Fibroblast of peridontal ligament (primary cell): ENCODE measurements at regions not wholly inside any gene's neighbourhood (a gene's known extent, or its start where the extent isn't known, plus 50 kb on each side); places are given as distances from the start of the nearest gene placed in this dataset.

ENCODE experiments used
- DNase-seq: peaks from one replicate; pipeline ENCODE4 v3.0.0-alpha.2; 2010; ENCODE audit errors: extremely low read depth

DNA sequence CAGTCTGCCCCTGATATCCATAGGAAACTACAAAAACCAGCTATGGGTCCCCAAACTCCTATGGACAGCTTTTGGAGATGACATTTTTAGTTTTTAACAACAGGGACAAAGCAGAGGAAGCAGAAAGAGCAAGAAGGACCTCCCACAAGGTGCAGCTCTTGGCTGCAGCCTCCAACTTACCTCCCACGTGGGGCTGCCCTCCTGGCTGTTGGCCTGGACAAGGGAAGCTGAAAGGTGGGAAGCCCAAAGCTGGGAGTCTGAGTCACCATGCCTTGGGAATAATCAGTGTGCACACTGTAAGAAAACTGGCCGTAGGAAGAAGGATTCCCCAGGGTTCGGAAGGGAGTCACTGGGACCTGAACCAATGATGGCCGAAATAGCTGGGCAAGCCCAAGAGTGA lies 51.8 kb upstream of the PAX1 start:
- DNase-seq: no peak

DNA sequence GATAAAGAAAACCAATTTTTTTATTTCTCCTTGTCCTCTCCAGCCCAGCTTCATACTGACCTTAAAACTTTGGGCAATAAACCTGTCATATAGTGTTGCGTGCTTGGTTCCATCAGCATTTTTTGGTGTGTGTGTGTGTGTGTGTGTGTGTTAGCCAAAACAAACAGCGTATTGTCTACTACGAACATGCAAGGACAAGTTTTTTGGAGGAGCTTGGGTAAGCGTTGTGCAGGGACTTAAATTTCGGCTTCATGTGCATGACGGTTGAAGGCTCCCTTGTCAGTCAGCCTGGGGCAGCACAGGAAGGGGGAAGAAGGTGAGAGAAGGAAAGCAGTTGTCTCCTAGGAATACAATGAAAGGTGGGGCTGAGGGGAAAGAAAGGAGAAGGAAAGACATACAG lies 62.0 kb upstream of the PAX1 start:
- no peak for DNase-seq

DNA sequence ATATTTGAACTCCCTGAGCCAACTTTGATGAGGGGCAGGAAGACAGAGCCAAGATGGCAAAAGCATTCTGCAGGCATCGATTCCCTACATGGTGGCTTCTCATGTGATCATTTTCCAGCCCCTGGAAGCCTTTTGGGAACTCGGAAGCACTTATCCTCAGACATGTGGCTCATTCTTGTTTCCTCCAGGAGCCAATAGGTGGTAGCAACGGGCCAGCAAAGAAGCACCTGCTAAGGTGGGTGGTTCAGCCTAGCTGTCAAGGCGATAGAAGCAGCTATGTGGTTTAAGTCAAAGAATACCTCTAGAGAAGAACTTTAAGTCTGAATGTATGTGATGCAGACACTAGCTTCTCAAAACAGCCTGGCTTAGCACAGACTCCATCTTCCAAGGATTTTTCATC lies 64.9 kb upstream of the PAX1 start:
- no peak for DNase-seq

DNA sequence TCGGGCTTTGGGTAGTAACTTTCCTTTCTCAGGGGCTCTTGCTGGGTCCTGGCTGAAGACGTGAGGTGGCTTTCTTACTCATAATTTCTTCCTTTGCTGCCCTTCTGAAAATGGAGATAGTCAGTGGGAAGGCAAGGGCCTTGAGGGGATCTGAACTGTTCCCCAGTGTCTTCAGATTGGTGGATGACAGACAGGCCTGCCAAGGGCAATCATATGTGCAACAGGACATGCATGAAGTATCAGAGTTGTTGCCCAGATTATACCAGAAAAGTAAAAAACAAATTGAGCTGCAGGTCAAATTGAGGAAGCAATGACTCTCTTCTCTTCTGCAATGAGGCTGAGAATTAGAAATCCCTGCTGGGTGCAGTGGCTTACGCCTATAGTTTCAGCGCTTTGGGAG lies 71.6 kb upstream of the PAX1 start:
- no peak for DNase-seq

DNA sequence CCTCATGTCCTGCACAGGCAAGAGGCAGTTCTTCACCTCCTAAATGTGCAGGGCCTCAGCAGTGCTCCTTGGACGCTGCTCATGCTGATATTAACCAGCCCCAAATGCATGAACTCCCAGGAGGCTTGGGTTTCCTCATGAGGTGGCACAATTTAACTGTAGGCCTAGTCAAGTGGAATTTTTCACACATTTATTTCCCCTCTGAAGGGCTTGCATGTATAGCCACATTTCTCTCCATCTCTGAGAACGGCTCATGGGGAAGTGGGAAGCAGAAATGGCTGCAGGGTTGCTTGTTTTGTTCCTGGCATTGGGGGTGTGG lies 72.8 kb upstream of the PAX1 start:
- no peak for DNase-seq

DNA sequence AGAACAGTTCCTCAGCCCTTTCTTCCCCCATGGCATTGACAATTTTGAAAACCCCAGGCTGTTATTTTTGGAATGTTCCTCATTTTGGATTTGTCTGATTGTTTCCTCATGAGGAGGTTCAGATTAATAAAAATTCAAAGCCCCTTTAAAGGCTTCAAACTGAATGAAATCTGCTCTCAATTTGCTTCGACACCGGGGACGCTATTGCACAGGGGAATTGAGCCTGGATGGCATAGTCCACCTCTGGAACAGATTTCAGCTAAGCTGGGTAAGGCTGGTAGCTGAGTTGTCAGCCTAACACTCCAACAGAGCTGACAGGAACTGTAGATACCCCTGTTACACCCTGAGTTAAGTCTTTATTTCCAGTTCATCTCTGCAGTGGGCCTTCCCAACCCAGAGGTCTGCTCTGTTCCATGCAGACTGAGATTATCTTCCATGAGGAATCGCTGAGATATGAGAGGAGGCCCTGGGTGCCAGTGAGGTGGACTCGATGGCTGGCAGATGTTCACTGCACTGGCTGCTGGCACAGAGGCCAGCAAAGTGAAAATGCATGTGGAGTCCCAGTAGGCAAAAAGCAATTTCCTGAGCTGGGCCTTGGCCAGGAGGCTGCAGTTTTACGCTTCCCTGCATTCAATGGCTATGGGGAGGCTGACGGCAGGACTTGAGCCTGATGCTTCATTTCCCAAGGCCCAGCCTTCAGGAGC lies 73.3 kb upstream of the PAX1 start:
- no peak for DNase-seq

DNA sequence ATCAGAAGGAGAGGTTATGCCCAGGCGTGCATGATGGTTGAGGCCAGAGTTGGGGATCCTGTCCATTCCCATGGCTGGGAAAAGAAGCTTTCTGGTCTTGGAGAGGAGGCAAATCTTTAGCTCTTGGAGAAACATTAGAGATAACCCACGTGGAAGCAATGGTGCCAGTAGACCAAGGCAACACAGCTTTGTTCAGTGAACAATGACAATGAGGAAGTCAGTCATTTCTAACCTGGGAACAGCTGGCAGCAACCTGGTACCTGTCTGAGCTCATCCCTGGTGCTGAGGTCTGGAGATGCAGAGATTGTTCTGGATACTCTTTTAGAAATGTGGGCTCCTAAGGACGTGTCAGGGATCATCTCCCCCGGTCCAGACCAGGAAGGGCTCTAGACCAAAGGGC lies 76.7 kb upstream of the PAX1 start:
- DNase-seq: no peak

DNA sequence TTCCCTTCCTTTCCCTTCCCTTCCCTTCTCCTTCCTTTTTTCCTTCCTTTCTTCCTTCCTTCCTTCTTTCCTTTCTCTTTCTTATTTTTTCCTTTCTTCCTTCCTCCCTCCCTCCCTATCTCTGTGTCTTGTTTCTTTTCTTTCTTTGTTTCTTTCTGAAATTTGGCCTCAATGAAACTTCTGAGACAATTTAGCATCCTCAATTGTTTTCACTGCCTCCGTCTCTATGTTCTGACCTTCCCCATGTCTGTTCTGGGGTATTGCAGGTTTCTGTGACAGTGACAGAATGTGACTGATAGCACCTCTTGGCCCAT lies 81.7 kb upstream of the PAX1 start:
- no peak for DNase-seq

DNA sequence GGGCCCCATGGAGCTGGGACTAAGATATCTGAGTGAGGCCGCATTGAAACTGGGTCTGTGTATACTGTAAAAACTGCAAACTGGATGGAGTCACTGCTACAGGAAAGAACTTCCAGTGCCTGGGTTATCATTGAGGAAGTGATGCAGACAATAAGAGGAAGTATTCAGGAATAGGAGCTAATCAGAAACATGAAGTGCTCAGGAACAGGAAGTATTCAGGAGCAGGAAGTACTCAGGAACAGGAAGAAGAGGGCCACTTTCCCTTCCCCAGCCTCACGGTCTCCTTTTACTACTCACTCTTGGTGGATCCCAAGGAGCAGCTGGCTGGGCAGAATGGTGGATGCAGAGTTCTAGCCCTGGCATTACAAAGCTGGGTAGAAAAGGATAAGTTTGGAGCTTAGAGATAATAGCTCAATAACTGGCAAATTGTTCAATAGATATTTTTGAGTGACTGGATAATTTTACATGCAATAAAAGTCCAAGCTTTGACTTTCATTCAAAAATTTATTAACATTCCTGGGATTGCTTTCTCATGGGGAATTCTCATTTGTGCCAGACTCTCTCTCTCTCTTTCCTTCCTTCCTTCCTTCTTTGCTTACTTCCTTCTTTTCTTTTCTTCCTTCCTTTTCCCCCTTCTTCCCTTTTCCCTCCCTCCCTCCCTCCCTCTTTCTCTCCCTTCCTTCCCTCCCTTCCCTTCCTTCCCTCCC lies 82.2 kb upstream of the PAX1 start:
- DNase-seq: no peak

DNA sequence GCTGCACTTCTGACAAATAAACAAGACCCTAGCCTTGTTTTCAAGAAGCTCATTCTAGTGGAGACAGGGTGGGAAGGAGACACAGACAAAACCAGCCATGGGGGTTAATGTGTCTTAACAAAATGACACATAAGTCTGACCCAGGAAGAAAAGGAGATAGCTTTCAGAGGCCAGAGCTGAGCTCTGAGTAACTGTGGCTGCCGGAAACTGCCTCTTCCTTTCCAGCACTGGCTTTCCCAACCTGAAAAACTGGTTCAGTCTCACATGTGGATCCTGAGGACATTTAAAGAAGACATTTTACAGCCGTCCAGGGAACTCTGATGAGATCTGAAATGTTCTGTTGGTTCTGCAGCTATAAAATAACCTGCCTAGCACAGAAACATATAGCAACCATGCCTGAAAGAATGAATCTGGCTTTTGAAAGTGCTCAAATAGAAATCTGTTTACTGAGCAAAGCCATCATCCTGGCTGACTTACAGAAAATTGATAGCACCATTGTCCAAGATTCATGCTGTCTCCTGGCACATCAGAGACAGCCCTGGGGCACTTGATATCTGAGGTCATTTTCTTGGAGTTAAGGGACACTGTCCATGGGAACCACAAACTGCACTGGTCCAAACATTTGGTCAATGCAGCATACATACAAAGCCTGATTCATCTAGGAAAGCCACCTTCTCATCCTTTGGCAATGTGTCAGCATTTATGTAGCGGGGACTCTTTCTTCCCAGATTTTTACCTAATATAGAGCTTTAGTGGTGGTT lies 83.2 kb upstream of the PAX1 start:
- DNase-seq: no peak

DNA sequence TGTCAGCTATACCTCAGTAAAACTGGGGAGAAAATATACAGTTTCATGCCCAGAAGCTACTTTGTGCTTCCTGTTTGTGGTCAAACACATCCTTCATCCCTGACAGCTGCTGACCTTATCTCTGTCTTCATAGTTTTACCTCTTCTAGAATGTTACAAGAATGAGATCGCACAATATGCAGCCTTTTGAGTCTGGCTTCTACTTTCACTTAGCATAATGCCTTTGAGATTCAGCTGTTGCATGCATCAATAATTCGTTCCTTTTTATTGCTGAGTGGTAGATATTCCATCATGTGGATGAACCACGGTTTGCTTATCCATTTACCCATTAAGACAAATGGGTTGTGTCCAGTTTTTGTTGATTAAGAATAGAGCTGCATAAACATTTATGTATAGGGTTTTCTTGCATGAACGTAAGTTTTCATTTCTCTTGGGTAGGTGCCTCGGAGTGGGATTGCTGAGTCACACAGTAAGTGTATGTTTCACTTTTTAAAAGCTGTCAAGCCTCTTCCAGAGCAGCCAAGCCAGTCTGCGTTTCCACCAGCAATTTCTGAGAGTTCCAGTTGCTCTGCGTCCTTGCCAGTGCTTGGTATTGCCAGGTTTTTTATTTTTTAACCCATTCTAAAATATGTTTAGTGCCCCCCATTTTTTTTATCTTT lies 86.6 kb upstream of the PAX1 start:
- no peak for DNase-seq

DNA sequence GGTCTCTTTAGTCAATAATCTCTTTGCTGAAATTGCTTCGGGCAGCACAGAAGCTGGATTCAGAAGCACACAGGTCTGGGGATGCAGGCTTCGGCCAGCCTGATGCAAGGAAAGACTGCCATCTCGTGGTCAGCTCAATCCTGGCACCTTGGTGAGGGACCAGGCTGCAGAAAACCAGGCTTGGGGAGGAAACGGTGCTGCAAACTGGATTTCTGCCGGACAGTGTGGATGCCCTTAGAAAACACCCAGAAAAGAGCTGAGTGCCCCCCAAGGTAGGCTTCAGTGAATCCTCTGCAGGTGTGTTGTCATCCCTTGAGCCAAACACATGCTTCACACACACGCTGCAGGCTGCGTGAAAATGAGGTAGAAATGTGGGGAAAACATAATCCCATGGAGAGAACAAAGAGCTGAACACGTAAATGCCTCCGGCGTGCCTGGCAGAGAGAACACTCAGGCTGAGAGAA lies 89.8 kb upstream of the PAX1 start:
- DNase-seq: peak; percentile 6

DNA sequence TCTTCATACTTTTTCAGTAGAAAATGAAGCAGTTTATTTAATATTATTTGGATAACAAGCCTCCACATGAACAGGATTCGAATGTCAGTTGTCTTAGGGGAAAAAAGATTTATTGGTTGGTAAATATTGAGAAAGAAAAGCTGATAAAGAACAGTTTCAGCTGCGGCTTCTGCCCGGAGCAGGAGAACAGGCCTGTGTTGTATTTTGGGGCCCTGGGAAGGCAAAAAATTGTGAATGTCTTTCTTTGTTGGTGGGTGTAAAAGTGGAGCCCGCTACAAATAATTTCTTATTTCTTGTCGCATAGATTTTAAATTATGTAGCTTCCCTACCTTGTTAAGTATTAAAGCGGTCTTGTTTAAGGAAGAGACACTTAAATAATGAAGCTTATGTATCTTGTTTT lies 90.5 kb upstream of the PAX1 start:
- no peak for DNase-seq

DNA sequence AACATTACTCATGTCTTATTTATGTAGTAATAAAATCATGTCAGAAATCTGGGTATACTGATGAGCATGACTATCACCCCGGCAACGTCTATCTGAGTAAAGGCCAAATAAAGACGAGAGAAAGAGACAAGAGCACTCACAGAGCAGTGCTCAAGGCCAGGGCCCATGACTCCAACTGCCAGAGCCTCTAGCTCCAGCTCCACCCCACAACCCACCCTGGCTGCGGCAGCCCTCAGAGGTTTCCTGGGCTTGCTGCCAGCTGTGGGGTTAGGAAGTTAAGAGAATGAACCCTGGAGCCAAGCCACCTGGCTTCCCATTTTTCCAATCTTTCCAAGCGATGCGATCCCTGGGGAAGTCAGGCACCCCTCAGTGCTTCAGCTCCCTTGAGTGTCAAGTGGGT lies 92.0 kb upstream of the PAX1 start:
- DNase-seq: no peak

DNA sequence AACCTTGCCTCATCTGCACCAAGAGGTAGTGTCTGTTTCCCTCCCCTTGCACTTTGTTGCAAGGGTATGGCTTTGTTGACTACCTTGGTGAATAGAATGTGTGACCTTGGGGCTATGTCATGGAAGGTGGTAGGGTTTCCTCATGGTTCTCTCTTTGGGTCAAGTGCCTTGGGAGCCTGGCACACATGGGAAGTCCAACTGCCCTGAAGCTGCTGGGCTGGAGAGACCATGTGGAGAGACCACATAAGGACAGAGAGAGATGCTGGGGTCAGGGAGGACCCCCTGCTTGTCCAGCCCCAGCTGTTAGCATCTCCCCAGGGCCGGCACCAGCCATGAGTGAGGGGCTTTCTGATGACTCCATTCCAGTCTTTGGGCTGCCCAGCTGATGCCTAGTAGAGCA lies 95.5 kb upstream of the PAX1 start:
- DNase-seq: no peak

DNA sequence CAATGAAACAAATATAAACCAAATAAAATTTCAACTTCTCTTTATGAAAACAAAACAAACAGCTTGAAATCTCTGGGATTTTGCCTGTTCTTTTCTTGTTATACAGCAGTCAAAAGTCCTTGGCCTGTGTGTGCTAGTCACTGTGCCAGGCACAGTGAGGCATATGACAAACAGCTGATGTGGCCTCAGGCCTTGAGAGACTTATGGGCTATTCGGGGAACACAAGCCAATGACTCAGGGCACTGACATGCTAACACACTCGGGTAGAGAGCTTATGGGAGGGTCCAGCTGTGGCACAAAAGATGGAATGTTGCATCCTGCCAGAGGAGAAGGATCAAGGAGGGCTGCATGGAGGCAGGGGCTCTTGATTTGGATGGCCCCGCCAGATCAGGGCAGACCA lies 95.4 kb upstream of the NKX2-2 start:
- no peak for DNase-seq

DNA sequence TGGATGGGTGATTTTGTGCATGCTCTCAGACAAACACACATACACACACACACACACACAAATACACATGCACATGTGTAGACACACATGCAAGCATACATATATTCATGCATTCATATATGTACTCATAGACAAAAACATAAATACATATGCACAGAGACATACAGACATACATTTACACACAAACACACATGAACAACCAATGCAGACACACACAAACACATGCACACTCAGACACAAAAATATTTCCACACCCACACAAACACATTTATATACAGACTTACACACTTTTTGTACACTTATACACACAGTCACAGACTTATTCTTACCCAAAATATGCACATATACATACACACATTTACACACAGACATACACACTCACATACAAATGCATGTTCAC lies 94.9 kb upstream of the NKX2-2 start:
- no peak for DNase-seq

DNA sequence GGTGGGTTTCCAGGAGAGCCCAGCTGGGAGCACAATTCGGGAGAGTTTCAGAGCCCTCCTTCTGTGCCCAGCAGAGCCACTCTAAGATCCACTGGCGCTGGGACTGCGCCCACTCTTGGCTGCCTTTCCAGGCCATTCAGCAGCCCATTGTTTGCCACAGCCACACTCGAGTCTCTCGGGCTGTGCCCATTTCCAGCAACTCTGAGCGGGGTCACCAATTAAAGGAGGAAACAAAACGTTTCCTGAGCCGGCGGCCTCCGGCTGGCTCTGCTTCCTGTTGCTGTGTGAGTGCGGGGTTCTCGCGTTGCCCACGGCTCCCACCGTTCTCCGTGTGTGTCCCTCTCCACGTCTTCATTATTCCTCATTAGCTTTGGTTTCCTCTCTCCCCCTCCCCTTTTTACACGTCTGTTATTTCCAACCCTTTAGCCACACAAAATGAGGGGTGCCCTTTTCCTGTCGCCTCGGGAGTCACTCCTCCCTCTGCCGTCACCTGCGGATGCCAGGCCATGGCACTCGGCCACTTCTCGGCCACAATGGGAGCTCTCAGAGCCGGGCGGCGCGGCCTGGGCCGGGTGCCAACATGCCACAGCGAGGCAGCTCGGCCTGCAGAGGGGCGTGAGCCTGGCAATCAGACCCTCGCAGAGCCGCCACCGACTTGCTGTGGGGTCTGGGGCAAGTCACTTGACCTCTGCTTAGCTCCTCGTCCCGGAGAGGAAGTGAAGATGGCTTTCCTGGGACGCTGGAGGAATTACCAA lies 94.3 kb upstream of the NKX2-2 start:
- DNase-seq: no peak

DNA sequence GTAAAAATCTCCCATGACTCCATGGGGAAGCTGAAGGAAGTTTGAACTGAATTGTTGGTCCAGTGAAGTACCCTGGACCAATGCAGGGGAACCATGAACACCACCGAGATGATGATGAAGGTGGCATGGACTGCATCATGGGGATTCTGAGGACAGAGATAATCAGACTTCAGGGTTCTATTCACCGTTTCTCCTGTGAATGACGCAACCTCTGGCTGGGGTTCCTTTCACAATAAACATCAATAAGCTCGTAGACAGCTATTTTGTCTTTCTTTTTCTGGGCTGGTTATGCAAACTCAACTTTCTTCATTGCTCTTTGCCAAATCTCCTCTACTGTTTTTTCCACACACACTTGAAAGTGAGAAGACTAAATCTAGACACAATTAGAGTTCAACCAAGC lies 87.9 kb upstream of the NKX2-2 start:
- no peak for DNase-seq

DNA sequence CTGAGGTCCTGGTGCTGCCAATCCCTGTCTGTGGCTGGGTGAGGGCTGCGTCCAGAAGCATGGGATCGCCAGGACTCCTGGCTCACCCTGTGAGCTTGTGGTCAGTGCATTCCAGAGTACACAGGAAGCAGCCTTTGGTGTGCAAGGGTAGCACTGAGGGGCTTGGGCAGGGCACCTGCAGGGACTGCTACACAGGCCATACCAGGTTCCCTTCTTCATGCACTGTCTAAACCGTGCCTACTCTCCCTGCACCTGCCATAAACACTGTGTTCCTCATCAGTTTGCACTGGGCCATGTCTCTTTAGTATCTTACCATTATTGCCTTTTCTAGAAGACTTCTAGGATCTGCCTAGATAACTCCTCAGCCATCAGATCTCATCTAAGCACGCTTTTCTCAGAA lies 72.8 kb upstream of the NKX2-2 start:
- DNase-seq: no peak

DNA sequence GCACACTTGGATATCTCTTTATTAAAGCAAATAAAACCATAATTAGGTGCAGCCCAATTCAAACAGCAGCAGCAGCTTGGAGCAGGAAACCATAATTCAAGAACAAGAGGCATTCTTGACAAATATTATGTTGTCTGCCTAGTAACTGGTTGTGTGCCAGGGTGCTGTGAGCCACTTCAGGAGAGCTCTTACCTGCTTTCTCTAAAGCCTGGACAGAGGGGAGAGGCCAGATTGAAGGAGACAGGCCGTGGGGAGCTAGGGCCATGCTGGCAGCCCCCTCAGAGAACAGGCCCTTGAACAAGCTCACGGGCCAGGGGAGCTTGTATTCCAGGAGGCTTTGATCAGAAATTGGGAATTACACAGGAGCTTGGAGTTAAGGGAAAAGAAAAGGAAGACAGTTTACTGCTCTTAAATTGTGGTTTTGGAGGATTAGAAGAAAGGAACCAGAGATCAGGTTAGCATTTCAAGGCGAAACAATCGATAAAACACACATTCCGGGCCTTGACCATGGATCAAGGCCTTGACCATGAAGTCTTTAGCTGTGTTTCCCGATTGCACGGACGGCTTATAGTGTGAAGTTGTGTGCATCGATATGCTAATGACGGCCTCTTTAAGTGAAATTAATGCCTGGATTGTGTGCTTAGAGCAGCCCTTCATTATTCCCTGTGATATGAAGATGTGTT lies 69.8 kb upstream of the NKX2-2 start:
- no peak for DNase-seq

DNA sequence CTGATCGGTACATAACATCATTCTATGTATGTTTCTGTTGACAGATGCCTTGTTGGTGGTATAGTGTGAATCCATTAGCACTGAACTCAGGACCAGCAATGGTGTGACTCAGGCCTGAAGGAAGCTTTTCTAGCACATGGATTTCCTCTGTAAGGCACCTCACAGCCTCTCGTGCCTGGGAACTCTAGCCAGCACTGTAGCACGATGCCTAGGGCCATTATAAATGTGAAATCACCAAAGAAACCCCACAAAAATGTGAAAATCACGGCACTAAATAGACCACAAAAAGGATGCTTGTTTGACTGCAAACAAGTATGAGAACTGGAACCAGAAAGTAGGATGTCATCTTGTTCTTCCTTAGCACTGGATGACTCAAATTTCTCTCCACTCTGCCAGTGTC lies 63.7 kb upstream of the NKX2-2 start:
- no peak for DNase-seq
